GM11168 (cell line): ENCODE measurements at regions not wholly inside any gene's neighbourhood (a gene's known extent, or its start where the extent isn't known, plus 50 kb on each side); places are given as distances from the start of the nearest gene placed in this dataset.

Experiments
- in situ Hi-C: fragments of 300-500 bp; cut with MboI; formaldehyde crosslinking; loops from one replicate; pipeline ENCODE4 v1.12.0; 2022; ENCODE audit warnings: low sequenced_read_pairs; ENCODE audit not compliant: unreplicated experiment

- in situ Hi-C loops = no loop called here
Measured at GRCh38 chr12:115455268-115455681, 771.3 kb upstream of the TBX3 start.

- in situ Hi-C loops = no loop called here
Measured at GRCh38 chr12:115452751-115453281, 768.8 kb upstream of the TBX3 start.

- in situ Hi-C loops = no loop called here
Measured at GRCh38 chr12:115451780-115452736, 768.1 kb upstream of the TBX3 start.

GRCh38 chr12:115451151-115451779 lies 767.3 kb upstream of the TBX3 start:
- in situ Hi-C loops = no loop called here

GRCh38 chr12:115450710-115451109 lies 766.7 kb upstream of the TBX3 start:
- in situ Hi-C loops = no loop called here

GRCh38 chr12:115450017-115450416 lies 766.0 kb upstream of the TBX3 start:
- in situ Hi-C loops = no loop called here

GRCh38 chr12:115449526-115449925 lies 765.6 kb upstream of the TBX3 start:
- in situ Hi-C loops = no loop called here

- in situ Hi-C loops = no loop called here
Measured at GRCh38 chr12:115444346-115444745, 760.4 kb upstream of the TBX3 start.

- in situ Hi-C loops = no loop called here
Measured at GRCh38 chr12:115443351-115443938, 759.5 kb upstream of the TBX3 start.

GRCh38 chr12:115440438-115440837 lies 756.5 kb upstream of the TBX3 start:
- in situ Hi-C loops = no loop called here

GRCh38 chr12:115439008-115439601 lies 755.1 kb upstream of the TBX3 start:
- in situ Hi-C loops = no loop called here

- in situ Hi-C loops = no loop called here
Measured at GRCh38 chr12:115438314-115438713, 754.3 kb upstream of the TBX3 start.

- in situ Hi-C loops = no loop called here
Measured at GRCh38 chr12:115437061-115437567, 753.1 kb upstream of the TBX3 start.

GRCh38 chr12:115433014-115433634 lies 749.1 kb upstream of the TBX3 start:
- in situ Hi-C loops = no loop called here

GRCh38 chr12:115430636-115431035 lies 746.7 kb upstream of the TBX3 start:
- in situ Hi-C loops = no loop called here

- in situ Hi-C loops = no loop called here
Measured at GRCh38 chr12:115426732-115427131, 742.8 kb upstream of the TBX3 start.

GRCh38 chr12:115424003-115424402 lies 740.0 kb upstream of the TBX3 start:
- in situ Hi-C loops = no loop called here

- in situ Hi-C loops = no loop called here
Measured at GRCh38 chr12:115423546-115423987, 739.6 kb upstream of the TBX3 start.

- in situ Hi-C loops = no loop called here
Measured at GRCh38 chr12:115422845-115423545, 739.0 kb upstream of the TBX3 start.
